ENCODE measurements at regions not wholly inside any gene's neighbourhood (a gene's known extent, or its start where the extent isn't known, plus 50 kb on each side); places are given as distances from the start of the nearest gene placed in this dataset.

DNA sequence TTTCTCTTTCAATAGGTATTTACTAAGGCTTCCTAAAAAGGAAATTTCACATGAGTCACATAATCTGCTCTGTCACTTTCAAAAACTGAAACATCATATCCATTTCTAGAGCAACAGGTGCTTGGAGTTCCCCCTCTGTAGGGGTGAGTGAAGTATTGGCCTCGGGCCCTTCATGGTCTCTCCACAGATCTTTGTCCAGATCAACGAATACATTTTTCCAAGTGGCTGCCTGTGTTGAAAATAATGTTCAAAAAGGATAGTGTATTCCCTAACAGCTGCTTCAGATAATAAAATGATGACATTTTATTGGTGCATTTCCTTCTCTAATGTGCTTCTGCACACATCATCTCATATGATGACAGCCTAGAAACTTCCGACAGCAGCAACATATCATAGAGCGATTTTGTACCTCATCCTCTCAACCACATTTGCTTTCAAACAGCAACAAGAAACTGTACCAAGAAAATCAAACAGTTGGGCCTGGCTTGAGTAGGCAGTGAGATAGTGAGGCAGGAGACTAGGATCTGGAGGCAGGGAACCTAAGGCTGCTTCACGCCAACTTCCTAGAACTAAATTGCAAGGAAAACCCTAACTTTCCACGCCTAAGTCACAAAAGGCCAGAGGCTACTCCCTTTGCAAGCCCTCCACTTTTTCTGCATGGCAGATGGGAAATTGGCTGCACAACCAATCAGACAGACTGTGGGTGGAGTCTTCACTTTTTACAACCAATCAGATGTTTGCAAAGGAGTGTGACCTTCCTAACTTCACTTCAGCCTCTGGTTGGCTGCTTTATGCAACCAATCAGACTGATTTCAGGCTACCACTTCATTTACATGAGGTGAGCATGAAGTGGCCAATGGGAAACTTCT, 340.2 kb downstream of the LRRC3B start:
- ATAC-seq (peak in 1 of 4 donors; percentile 27), DNase-seq (no peak)

GRCh38 chr3:26963361-26963743, 340.8 kb downstream of the LRRC3B start:
- Histone ChIP-seq H3K4me1 (no peaks in the 10 kb centered on the region), H3K27me3 (ENCODE audit: insufficient read depth in 3 of 3, low read length in 2 of 3) (no peaks in the 10 kb centered on the region)
- no peak for ATAC-seq

More for the DNA sequence above, 340.2 kb downstream of the LRRC3B start:
- 29 to 49% (median 30%) methylated on average over 6 of the region's 6 CpGs for WGBS, 3 donors
- H3K4me3 ChIP-seq = no peak overlapping the region
- H3K36me3 ChIP-seq (ENCODE audit: insufficient read depth in 1 of 2, low read depth in 1 of 2) = no peaks in the 10 kb centered on the region
- no peaks in the 10 kb centered on the region for H3K27me3 ChIP-seq (ENCODE audit: insufficient read depth in 3 of 3, low read length in 2 of 3)
- H3K4me1 ChIP-seq = no peaks in the 10 kb centered on the region
- intact Hi-C loops (cut with DNase I) = no loop called here
- H3K27ac ChIP-seq = no peak overlapping the region
- no peak for TF ChIP-seq CTCF (IDR thresholded peaks at IDR 0.05)
- H3K9me3 ChIP-seq = no peaks in the 10 kb centered on the region

GRCh38 chr3:26964313-26964712, 341.7 kb downstream of the LRRC3B start:
- no peak overlapping the region for H3K27ac ChIP-seq
- H3K27me3 ChIP-seq (ENCODE audit: insufficient read depth in 3 of 3, low read length in 2 of 3) = no peaks in the 10 kb centered on the region
- ATAC-seq (no peak), DNase-seq (no peak)
- no peak for TF ChIP-seq CTCF (IDR thresholded peaks at IDR 0.05)
- no peaks in the 10 kb centered on the region for H3K9me3 ChIP-seq
- H3K36me3 ChIP-seq (ENCODE audit: insufficient read depth in 1 of 2, low read depth in 1 of 2) = no peaks in the 10 kb centered on the region
- H3K4me3 ChIP-seq = no peak overlapping the region
- intact Hi-C loops (cut with DNase I) = no loop called here
- H3K4me1 ChIP-seq = no peaks in the 10 kb centered on the region

More at GRCh38 chr3:26963361-26963743, 340.8 kb downstream of the LRRC3B start:
- Histone ChIP-seq H3K36me3 (ENCODE audit: insufficient read depth in 1 of 2, low read depth in 1 of 2) (no peaks in the 10 kb centered on the region), H3K4me3 (no peak overlapping the region), H3K9me3 (no peaks in the 10 kb centered on the region), H3K27ac (no peak overlapping the region)
- WGBS, 3 donors = 52 to 85% (median 59%) methylated on average over 5 of the region's 5 CpGs
- TF ChIP-seq CTCF (IDR thresholded peaks at IDR 0.05) = peak; percentile 5
- DNase-seq = no peak
- intact Hi-C loops (cut with DNase I) = no loop called here

GRCh38 chr3:26964836-26965235, 342.3 kb downstream of the LRRC3B start:
- WGBS, 3 donors = 51 to 61% (median 51%) methylated on average over 2 of the region's 2 CpGs
- intact Hi-C loops (cut with DNase I) = no loop called here
- no peaks in the 10 kb centered on the region for H3K36me3 ChIP-seq (ENCODE audit: insufficient read depth in 1 of 2, low read depth in 1 of 2)
- H3K27ac ChIP-seq = no peak overlapping the region
- TF ChIP-seq CTCF (IDR thresholded peaks at IDR 0.05) = no peak
- no peak overlapping the region for H3K4me3 ChIP-seq
- DNase-seq = no peak
- H3K27me3 ChIP-seq (ENCODE audit: insufficient read depth in 3 of 3, low read length in 2 of 3) = no peaks in the 10 kb centered on the region
- H3K4me1 ChIP-seq = no peaks in the 10 kb centered on the region
- ATAC-seq = no peak
- H3K9me3 ChIP-seq = no peaks in the 10 kb centered on the region

DNA sequence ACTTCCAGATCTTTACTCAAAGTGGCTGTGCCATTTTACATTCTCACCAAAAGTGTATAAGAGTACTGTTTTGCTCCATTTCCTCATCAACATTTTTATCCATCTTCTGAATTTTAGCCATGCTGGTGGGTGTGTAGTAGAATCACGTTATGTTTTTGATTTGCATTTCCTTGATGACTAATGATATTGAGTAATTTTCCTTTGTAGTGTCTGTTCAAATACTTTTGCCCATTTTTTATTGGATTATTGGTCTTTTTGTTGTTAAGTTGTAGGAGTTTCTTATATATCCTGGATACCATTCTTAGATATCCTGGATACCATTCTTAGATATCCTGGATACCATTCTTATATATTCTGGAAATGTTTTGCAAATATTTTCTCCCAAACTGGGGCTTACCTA, 344.9 kb downstream of the LRRC3B start:
- Histone ChIP-seq H3K36me3 (ENCODE audit: insufficient read depth in 1 of 2, low read depth in 1 of 2) (no peaks in the 10 kb centered on the region), H3K4me3 (no peak overlapping the region), H3K9me3 (no peaks in the 10 kb centered on the region), H3K4me1 (no peaks in the 10 kb centered on the region), H3K27ac (no peak overlapping the region), H3K27me3 (ENCODE audit: insufficient read depth in 3 of 3, low read length in 2 of 3) (no peaks in the 10 kb centered on the region)
- intact Hi-C loops (cut with DNase I) = no loop called here
- TF ChIP-seq CTCF (IDR thresholded peaks at IDR 0.05) = no peak
- WGBS, 3 donors = 43 to 58% (median 45%) methylated on average over 1 of the region's 1 CpG
- no peak for DNase-seq
- no peak for ATAC-seq

All from psoas muscle (tissue), 7 donors.